HG02852 (cell line): ENCODE measurements at regions not wholly inside any gene's neighbourhood (a gene's known extent, or its start where the extent isn't known, plus 50 kb on each side); places are given as distances from the start of the nearest gene placed in this dataset.

ENCODE experiments used
- ATAC-seq: cut with Tn5 transposase; IDR thresholded peaks from one replicate; pipeline ENCODE4 v1.9.1; 2021; ENCODE audit warnings: mild to moderate bottlenecking, moderate library complexity; ENCODE audit not compliant: unreplicated experiment

- ATAC-seq: no peak
Measured at GRCh38 chr2:15718103-15718943, 126.7 kb downstream of the DDX1 start.

GRCh38 chr2:15718944-15719323 lies 127.3 kb downstream of the DDX1 start:
- ATAC-seq: no peak

- no peak for ATAC-seq
Measured at GRCh38 chr2:15719566-15720313, 128.1 kb downstream of the DDX1 start.

GRCh38 chr2:15720561-15721307 lies 129.1 kb downstream of the DDX1 start:
- no peak for ATAC-seq

- no peak for ATAC-seq
Measured at GRCh38 chr2:15721411-15722067, 129.9 kb downstream of the DDX1 start.

- no peak for ATAC-seq
Measured at GRCh38 chr2:15722980-15723379, 131.3 kb downstream of the DDX1 start.

GRCh38 chr2:15724235-15724634 lies 132.6 kb downstream of the DDX1 start:
- no peak for ATAC-seq

- ATAC-seq: no peak
Measured at GRCh38 chr2:15725101-15725781, 133.6 kb downstream of the DDX1 start.

- no peak for ATAC-seq
Measured at GRCh38 chr2:15725782-15726112, 134.1 kb downstream of the DDX1 start.

- no peak for ATAC-seq
Measured at GRCh38 chr2:15726321-15727057, 134.8 kb downstream of the DDX1 start.

GRCh38 chr2:15727396-15728244 lies 136.0 kb downstream of the DDX1 start:
- ATAC-seq: no peak

GRCh38 chr2:15728245-15728938 lies 136.7 kb downstream of the DDX1 start:
- no peak for ATAC-seq

- ATAC-seq: no peak
Measured at GRCh38 chr2:15729001-15729400, 137.3 kb downstream of the DDX1 start.

- ATAC-seq: no peak
Measured at GRCh38 chr2:15729709-15730544, 138.3 kb downstream of the DDX1 start.

- ATAC-seq: no peak
Measured at GRCh38 chr2:15730545-15731212, 139.0 kb downstream of the DDX1 start.

- no peak for ATAC-seq
Measured at GRCh38 chr2:15731213-15731888, 139.7 kb downstream of the DDX1 start.
